Stomach (tissue), 8 donors: ENCODE measurements at regions not wholly inside any gene's neighbourhood (a gene's known extent, or its start where the extent isn't known, plus 50 kb on each side); places are given as distances from the start of the nearest gene placed in this dataset.
"Not testable (repeated sequence)": the region's sequence is repeated elsewhere in the genome, so short reads cannot be mapped to it uniquely, and the experiment has no call there.

Source experiments
- DNase-seq, 2 donors: peaks; one replicate each; pipeline versions ENCODE4 v3.0.0 to v3.0.0-alpha.2; 2013 to 2019
- H3K27ac ChIP-seq, 5 donors: fragments of 200-600 bp in 4 of 5; sonication (generic) in 4 of 5; one replicate each; pipeline ENCODE4 v1.5.1; 2013 to 2019; ENCODE audit warnings: mild to moderate bottlenecking in 1 of 5, moderate library complexity in 1 of 5
- H3K27me3 ChIP-seq, 3 donors: fragments of 200-600 bp; sonication (generic); one replicate each; pipeline ENCODE4 v1.5.1; 2017 to 2019; ENCODE audit warnings: mixed run types in 1 of 3
- H3K36me3 ChIP-seq, 4 donors: fragments of 200-600 bp; sonication (generic); 1 replicate in 3 of 4; 2 replicates in 1 of 4; pipeline ENCODE4 v1.5.1; 2016 to 2019
- H3K4me1 ChIP-seq, 4 donors: fragments of 200-600 bp; sonication (generic); one replicate each; pipeline ENCODE4 v1.5.1; 2016 to 2019
- H3K4me3 ChIP-seq, 4 donors: fragments of 200-600 bp; sonication (generic) in 3 of 4; one replicate each; pipeline ENCODE4 v1.5.1; 2016 to 2019; ENCODE audit warnings: mild to moderate bottlenecking in 1 of 4
- H3K9me3 ChIP-seq, 4 donors: fragments of 200-600 bp; sonication (generic); one replicate each; pipeline ENCODE4 v1.5.1; 2016 to 2019
- EP300 ChIP-seq: sonication (generic); formaldehyde crosslinking; IDR thresholded peaks from one replicate; pipeline ENCODE4 v1.6.1; 2017; ENCODE audit warnings: antibody characterized with exemption
- POLR2A ChIP-seq, 4 donors: fragments of 450-650 bp; IDR thresholded peaks; one replicate each; pipeline ENCODE4 v1.6.1; 2016; ENCODE audit warnings: antibody characterized with exemption in 4 of 4, control low read depth in 2 of 4, mild to moderate bottlenecking in 1 of 4, moderate library complexity in 1 of 4
- POLR2AphosphoS5 ChIP-seq, 3 donors: sonication (generic); formaldehyde crosslinking; IDR thresholded peaks; one replicate each; pipeline ENCODE4 v1.6.1; 2016; ENCODE audit warnings: antibody characterized with exemption in 3 of 3
- WGBS, 5 donors: extraction: QIAGEN DNeasy Blood & Tissue Kit in 3 of 5; methylation state at CpG; one replicate each; pipeline versions ENCODE4 v1.1.5 to v1.1.7; 2013 to 2018; 5-methylcytosine and 5-hydroxymethylcytosine counted together
- intact Hi-C: fragments of 100-400 bp; cut with DNase I; formaldehyde crosslinking; loops from one replicate; pipeline ENCODE4 v1.15.1; 2023; ENCODE audit warnings: low total_unique reads
- TF ChIP-seq, protein P1 (sequence below), 7 experiments: fragments of 450-650 bp in 4 of 7; fragments of 200-600 bp in 3 of 7; sonication (generic) in 3 of 7; IDR thresholded peaks; one replicate each; pipeline ENCODE4 v1.5.1; 2016 to 2019; ENCODE audit warnings: antibody characterized with exemption in 7 of 7, control low read depth in 2 of 7, mild to moderate bottlenecking in 1 of 7
- donor health status: healthy with polysubstance abuse.
- donor health status: Bipolar disorder and iron deficiency.
- donor health status: healthy.

DNA sequence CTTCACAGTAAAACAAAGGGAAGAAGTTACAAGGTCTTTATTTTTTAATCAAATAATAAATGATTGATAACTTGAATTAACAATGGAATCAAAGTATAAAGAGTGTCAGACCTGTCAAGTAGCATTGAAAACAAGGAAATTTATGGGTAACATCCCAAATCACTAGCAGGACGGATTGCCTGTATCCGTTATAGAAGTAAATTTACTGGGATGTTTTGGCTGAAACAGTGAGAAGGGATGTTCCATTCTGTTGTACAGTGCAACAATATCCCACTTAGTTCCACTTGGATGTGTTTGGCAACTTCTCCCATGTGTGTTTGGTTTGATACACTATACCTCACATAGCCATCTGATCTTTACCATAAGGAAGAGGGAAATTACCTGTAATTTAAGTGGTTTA is 421.0 kb upstream of the CHD1 start:
- intact Hi-C loops, result no loop called here
- TF ChIP-seq EP300 (no peak), POLR2A (IDR thresholded peaks at IDR 0.05) (no peak), POLR2AphosphoS5 (IDR thresholded peaks at IDR 0.05) (no peak)
- TF ChIP-seq, protein P1, sequence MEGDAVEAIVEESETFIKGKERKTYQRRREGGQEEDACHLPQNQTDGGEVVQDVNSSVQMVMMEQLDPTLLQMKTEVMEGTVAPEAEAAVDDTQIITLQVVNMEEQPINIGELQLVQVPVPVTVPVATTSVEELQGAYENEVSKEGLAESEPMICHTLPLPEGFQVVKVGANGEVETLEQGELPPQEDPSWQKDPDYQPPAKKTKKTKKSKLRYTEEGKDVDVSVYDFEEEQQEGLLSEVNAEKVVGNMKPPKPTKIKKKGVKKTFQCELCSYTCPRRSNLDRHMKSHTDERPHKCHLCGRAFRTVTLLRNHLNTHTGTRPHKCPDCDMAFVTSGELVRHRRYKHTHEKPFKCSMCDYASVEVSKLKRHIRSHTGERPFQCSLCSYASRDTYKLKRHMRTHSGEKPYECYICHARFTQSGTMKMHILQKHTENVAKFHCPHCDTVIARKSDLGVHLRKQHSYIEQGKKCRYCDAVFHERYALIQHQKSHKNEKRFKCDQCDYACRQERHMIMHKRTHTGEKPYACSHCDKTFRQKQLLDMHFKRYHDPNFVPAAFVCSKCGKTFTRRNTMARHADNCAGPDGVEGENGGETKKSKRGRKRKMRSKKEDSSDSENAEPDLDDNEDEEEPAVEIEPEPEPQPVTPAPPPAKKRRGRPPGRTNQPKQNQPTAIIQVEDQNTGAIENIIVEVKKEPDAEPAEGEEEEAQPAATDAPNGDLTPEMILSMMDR (IDR thresholded peaks at IDR 0.05), result no peak
- H3K27me3 ChIP-seq, result no peaks in the 10 kb centered on the region
- no peak overlapping the region for H3K27ac ChIP-seq
- 48 to 77% (median 72%) methylated on average over 2 of the region's 2 CpGs for WGBS, 5 donors
- H3K4me1 ChIP-seq, result no peaks in the 10 kb centered on the region
- no peaks in the 10 kb centered on the region for H3K36me3 ChIP-seq
- H3K9me3 ChIP-seq, result peaks cover 0 to 18% (median 9%) of the 10 kb centered on the region in 4 donors
- DNase-seq, result no peak
- no peak overlapping the region for H3K4me3 ChIP-seq

DNA sequence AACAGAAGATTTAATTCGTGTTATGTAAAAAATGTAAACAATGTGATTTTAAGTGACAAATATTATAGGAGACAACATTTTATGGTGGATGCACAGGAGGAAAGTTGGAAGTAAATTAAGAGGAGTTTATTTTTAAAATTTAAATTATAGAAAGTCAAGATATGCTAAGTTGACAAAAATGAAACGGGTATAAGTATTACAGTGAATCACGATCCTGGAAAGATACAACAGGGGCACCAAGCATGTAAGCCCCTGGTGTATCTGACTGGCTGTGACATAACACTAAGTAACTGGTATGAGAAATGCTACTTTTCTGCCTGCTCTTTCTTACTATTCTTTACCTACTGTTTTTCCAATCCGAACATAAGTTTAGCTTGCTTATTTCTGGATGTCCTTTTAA is 419.8 kb upstream of the CHD1 start:
- Histone ChIP-seq H3K9me3 (peaks cover 0 to 23% (median 9%) of the 10 kb centered on the region in 4 donors), H3K36me3 (no peaks in the 10 kb centered on the region), H3K4me1 (no peaks in the 10 kb centered on the region), H3K27me3 (no peaks in the 10 kb centered on the region), H3K27ac (no peak overlapping the region), H3K4me3 (no peak overlapping the region)
- intact Hi-C loops, result no loop called here
- 76 to 87% (median 81%) methylated on average over 4 of the region's 4 CpGs for WGBS, 5 donors
- DNase-seq, result no peak
- TF ChIP-seq POLR2AphosphoS5 (IDR thresholded peaks at IDR 0.05) (no peak), POLR2A (IDR thresholded peaks at IDR 0.05) (no peak), EP300 (no peak)
- TF ChIP-seq, protein P1 (IDR thresholded peaks at IDR 0.05), result no peak

DNA sequence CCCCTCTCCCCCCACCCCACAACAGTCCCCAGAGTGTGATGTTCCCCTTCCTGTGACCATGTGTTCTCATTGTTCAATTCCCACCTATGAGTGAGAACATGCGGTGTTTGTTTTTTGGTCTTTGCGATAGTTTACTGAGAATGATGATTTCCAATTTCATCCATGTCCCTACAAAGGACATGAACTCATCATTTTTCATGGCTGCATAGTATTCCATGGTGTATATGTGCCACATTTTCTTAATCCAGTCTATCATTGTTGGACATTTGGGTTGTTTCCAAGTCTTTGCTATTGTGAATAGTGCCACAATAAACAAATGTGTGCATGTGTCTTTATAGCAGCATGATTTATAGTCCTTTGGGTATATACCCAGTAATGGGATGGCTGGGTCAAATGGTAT is 411.0 kb upstream of the CHD1 start:
- intact Hi-C loops, H3K36me3 ChIP-seq, H3K4me1 ChIP-seq, DNase-seq, H3K4me3 ChIP-seq, H3K27ac ChIP-seq, H3K27me3 ChIP-seq: not testable (repeated sequence)
- 93 to 100% (median 98%) methylated on average over 2 of the region's 2 CpGs for WGBS, 5 donors
- peaks cover 0 to 19% (median 6%) of the 10 kb centered on the region in 4 donors for H3K9me3 ChIP-seq

DNA sequence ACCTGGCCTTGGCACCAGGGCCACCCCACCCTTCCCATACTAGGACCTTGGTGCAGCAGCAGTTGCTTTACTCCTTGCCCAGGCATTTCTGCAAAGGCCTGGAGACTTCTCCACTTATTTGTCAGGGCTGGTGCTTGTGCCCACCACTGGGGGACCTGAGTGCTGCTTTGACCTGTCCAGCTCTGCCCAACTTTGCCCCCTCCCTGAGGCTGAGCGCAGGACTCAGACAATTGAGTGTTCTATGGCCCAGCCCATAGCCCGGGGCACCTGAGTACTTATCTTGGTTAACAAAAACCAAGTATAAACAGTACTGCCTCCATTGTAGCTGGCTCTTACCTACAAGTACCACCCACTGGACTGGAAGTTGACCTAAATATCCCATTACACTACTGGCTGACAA is 406.1 kb upstream of the CHD1 start:
- intact Hi-C loops, result no loop called here
- Histone ChIP-seq H3K36me3 (no peaks in the 10 kb centered on the region), H3K4me1 (no peaks in the 10 kb centered on the region), H3K9me3 (peaks cover 0 to 15% (median 8%) of the 10 kb centered on the region in 4 donors), H3K27me3 (no peaks in the 10 kb centered on the region), H3K27ac (no peak overlapping the region), H3K4me3 (no peak overlapping the region)
- DNase-seq, result no peak
- WGBS, 5 donors, result 68 to 79% (median 74%) methylated on average over 2 of the region's 2 CpGs
- TF ChIP-seq POLR2AphosphoS5 (IDR thresholded peaks at IDR 0.05) (no peak), POLR2A (IDR thresholded peaks at IDR 0.05) (no peak), EP300 (no peak)
- TF ChIP-seq, protein P1 (IDR thresholded peaks at IDR 0.05), result no peak

DNA sequence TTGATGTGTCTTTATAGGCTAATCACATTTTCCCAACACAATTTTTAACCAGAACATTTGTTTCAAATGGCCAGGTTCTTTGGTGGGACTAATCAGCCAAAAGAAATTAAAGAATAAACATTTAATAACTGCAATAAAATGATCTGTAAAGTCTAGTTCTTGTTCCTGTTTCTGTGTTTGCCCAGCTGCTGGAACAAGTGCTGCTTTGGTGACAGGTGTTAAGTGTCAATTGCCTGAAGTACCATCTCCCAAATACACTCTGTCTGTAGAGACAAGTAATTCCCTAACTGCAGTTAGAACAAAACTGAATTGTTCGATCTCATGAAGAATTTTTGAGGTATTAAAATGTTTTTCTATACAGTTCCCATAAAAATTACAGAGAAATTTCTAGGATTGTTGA is 402.3 kb upstream of the CHD1 start:
- H3K4me1 ChIP-seq, result no peaks in the 10 kb centered on the region
- 41 to 72% (median 63%) methylated on average over 1 of the region's 1 CpG for WGBS, 5 donors
- H3K36me3 ChIP-seq, result no peaks in the 10 kb centered on the region
- peaks cover 0 to 6% (median 4%) of the 10 kb centered on the region in 4 donors for H3K9me3 ChIP-seq
- no peak overlapping the region for H3K27ac ChIP-seq
- TF ChIP-seq, protein P1 (IDR thresholded peaks at IDR 0.05), result no peak
- no peak for TF ChIP-seq POLR2A (IDR thresholded peaks at IDR 0.05)
- TF ChIP-seq POLR2AphosphoS5 (IDR thresholded peaks at IDR 0.05), result no peak
- no peak for TF ChIP-seq EP300
- H3K4me3 ChIP-seq, result no peak overlapping the region
- DNase-seq, result no peak
- intact Hi-C loops, result no loop called here
- no peaks in the 10 kb centered on the region for H3K27me3 ChIP-seq
